ENCODE measurements at regions not wholly inside any gene's neighbourhood (a gene's known extent, or its start where the extent isn't known, plus 50 kb on each side); places are given as distances from the start of the nearest gene placed in this dataset.
"Not testable (repeated sequence)": the region's sequence is repeated elsewhere in the genome, so short reads cannot be mapped to it uniquely, and the experiment has no call there.

GRCh38 chr6:121732641-121733040, 297.2 kb downstream of the GJA1 start:
- ChIA-PET POLR2A (no interaction called here), CTCF (interaction anchor here (1.0 kb wide), 1 partner anchor 302 kb away, joined by 3 read pairs; no protein-coding TSS in a partner anchor)
- no peak for DNase-seq (ENCODE audit: low read depth, low spot score)
- Histone ChIP-seq H3K27ac (ENCODE audit: low read depth, low read length) (no peak overlapping the region), H3K9me3 (ENCODE audit: control insufficient read depth, insufficient read depth, low read length) (peaks cover 13% of the 10 kb centered on the region), H3K4me3 (ENCODE audit: low read depth, low read length) (no peak overlapping the region), H3K27me3 (ENCODE audit: control insufficient read depth, insufficient read depth, low read length) (no peaks in the 10 kb centered on the region)
- no peak for TF ChIP-seq CTCF (IDR thresholded peaks at IDR 0.05; ENCODE audit: low read depth, low read length)

- TF ChIP-seq CTCF (IDR thresholded peaks at IDR 0.05; ENCODE audit: low read depth, low read length) = no peak
- ChIA-PET CTCF (interaction anchor here (0.9 to 1.0 kb wide), 2 partner anchors 32 to 303 kb away, joined by 3 read pairs; no protein-coding TSS in a partner anchor), POLR2A (interaction anchor here (0.6 kb wide), 1 partner anchor 400 kb away, joined by 3 read pairs; no protein-coding TSS in a partner anchor)
- no peaks in the 10 kb centered on the region for H3K27me3 ChIP-seq (ENCODE audit: control insufficient read depth, insufficient read depth, low read length)
- H3K27ac ChIP-seq (ENCODE audit: low read depth, low read length) = no peak overlapping the region
- no peak overlapping the region for H3K4me3 ChIP-seq (ENCODE audit: low read depth, low read length)
- no peak for DNase-seq (ENCODE audit: low read depth, low spot score)
- peaks cover 13% of the 10 kb centered on the region for H3K9me3 ChIP-seq (ENCODE audit: control insufficient read depth, insufficient read depth, low read length)
Observed at GRCh38 chr6:121733234-121733633, 297.8 kb downstream of the GJA1 start.

DNA sequence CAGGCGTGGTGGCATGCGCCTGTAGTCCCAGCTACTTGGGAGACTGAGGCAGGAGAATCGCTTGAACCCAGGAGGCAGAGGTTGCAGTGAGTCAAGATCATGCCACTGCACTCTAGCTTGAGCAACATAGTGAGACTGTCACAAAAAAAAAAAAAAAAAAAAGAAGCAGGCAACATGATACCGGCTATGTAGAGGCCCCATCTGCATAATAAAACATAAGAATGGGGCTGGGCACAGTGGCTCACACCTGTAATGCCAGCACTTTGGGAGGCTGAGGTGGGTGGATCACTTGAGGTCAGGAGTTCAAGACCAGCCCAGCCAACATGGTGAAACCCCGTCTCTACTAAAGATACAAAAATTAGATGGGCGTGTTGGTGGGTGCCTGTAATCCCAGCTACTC, 304.7 kb downstream of the GJA1 start:
- POLR2A ChIA-PET; DNase-seq (ENCODE audit: low read depth, low spot score); H3K4me3 ChIP-seq (ENCODE audit: low read depth, low read length); H3K9me3 ChIP-seq (ENCODE audit: control insufficient read depth, insufficient read depth, low read length); H3K27ac ChIP-seq (ENCODE audit: low read depth, low read length); H3K27me3 ChIP-seq (ENCODE audit: control insufficient read depth, insufficient read depth, low read length): not testable (repeated sequence)
- CTCF ChIA-PET = interaction anchor here (0.7 to 0.8 kb wide), 2 partner anchors 9 to 109 kb away, joined by 3 to 7 read pairs; no protein-coding TSS in a partner anchor

- ChIA-PET POLR2A (no interaction called here), CTCF (interaction anchor here (0.7 kb wide), 1 partner anchor 51 kb away, joined by 3 read pairs; no protein-coding TSS in a partner anchor)
- H3K9me3 ChIP-seq (ENCODE audit: control insufficient read depth, insufficient read depth, low read length) = no peaks in the 10 kb centered on the region
- no peak overlapping the region for H3K27ac ChIP-seq (ENCODE audit: low read depth, low read length)
- no peak for DNase-seq (ENCODE audit: low read depth, low spot score)
- TF ChIP-seq CTCF (IDR thresholded peaks at IDR 0.05; ENCODE audit: low read depth, low read length) = no peak
- no peak overlapping the region for H3K4me3 ChIP-seq (ENCODE audit: low read depth, low read length)
- no peaks in the 10 kb centered on the region for H3K27me3 ChIP-seq (ENCODE audit: control insufficient read depth, insufficient read depth, low read length)
Observed at GRCh38 chr6:121743691-121744090, 308.2 kb downstream of the GJA1 start.

GRCh38 chr6:121748376-121748775, 312.9 kb downstream of the GJA1 start:
- ChIA-PET POLR2A (interaction anchor here (0.5 kb wide), 1 partner anchor 311 kb away, joined by 9 read pairs; no protein-coding TSS in a partner anchor), CTCF (interaction anchor here (1.0 to 1.1 kb wide), 2 partner anchors 8 to 101 kb away, joined by 3 to 7 read pairs; no protein-coding TSS in a partner anchor)
- no peak for TF ChIP-seq CTCF (IDR thresholded peaks at IDR 0.05; ENCODE audit: low read depth, low read length)
- no peak for DNase-seq (ENCODE audit: low read depth, low spot score)
- H3K27ac ChIP-seq (ENCODE audit: low read depth, low read length) = no peak overlapping the region
- H3K4me3 ChIP-seq (ENCODE audit: low read depth, low read length) = no peak overlapping the region
- H3K27me3 ChIP-seq (ENCODE audit: control insufficient read depth, insufficient read depth, low read length) = no peaks in the 10 kb centered on the region
- no peaks in the 10 kb centered on the region for H3K9me3 ChIP-seq (ENCODE audit: control insufficient read depth, insufficient read depth, low read length)

Data from AG04450 (cell line).